Mesendoderm (in vitro differentiated cells): ENCODE measurements at regions not wholly inside any gene's neighbourhood (a gene's known extent, or its start where the extent isn't known, plus 50 kb on each side); places are given as distances from the start of the nearest gene placed in this dataset.
A peak's percentile ranks its signal among the peaks of the same experiment; 100 is the strongest.

Experiments
- DNase-seq: peaks from one replicate; pipeline ENCODE4 v3.0.0; 2013
- H2AK5ac ChIP-seq: 2 replicates; pipeline ENCODE4 v1.6.1; 2013; ENCODE audit warnings: low read length, inconsistent platforms
- H2BK120ac ChIP-seq: 2 replicates; pipeline ENCODE4 v1.6.1; 2013; ENCODE audit warnings: low read depth, mild to moderate bottlenecking, low read length, moderate library complexity, mixed read lengths
- H2BK15ac ChIP-seq: replicated peaks from 2 replicates; pipeline ENCODE4 v1.6.1; 2013; ENCODE audit warnings: low read depth, mild to moderate bottlenecking, moderate library complexity
- H2BK5ac ChIP-seq: 2 replicates; pipeline ENCODE4 v1.6.1; 2013; ENCODE audit warnings: low read length, inconsistent platforms
- H3K18ac ChIP-seq: 2 replicates; pipeline ENCODE4 v1.6.1; 2013; ENCODE audit warnings: mild to moderate bottlenecking, low read length, mixed read lengths
- H3K23ac ChIP-seq: one replicate; pipeline ENCODE4 v1.6.1; 2013; ENCODE audit warnings: low read length
- H3K27ac ChIP-seq: 2 replicates; pipeline ENCODE4 v1.5.1; 2013; ENCODE audit warnings: low read depth, mild to moderate bottlenecking, inconsistent platforms, low read length, moderate library complexity
- H3K27me3 ChIP-seq: 2 replicates; pipeline ENCODE4 v1.6.1; 2013; ENCODE audit warnings: low read length, control low read depth, mild to moderate bottlenecking, inconsistent platforms; ENCODE audit not compliant: insufficient read depth, poor library complexity
- H3K36me3 ChIP-seq: 2 replicates; pipeline ENCODE4 v1.6.1; 2013; ENCODE audit warnings: low read length, inconsistent platforms; ENCODE audit not compliant: control insufficient read depth, insufficient read depth
- H3K4ac ChIP-seq: one replicate; pipeline ENCODE4 v1.6.1; 2013; ENCODE audit warnings: low read depth, mild to moderate bottlenecking, low read length, moderate library complexity
- H3K4me1 ChIP-seq: 2 replicates; pipeline ENCODE4 v1.6.1; 2013; ENCODE audit warnings: low read depth, low read length, inconsistent platforms; ENCODE audit not compliant: control insufficient read depth
- H3K4me2 ChIP-seq: 2 replicates; pipeline ENCODE4 v1.6.1; 2013; ENCODE audit warnings: low read length
- H3K4me3 ChIP-seq: 2 replicates; pipeline ENCODE4 v1.5.1; 2013; ENCODE audit warnings: mild to moderate bottlenecking, low read length
- H3K56ac ChIP-seq: one replicate; pipeline ENCODE4 v1.6.1; 2013; ENCODE audit warnings: low read length
- H3K79me1 ChIP-seq: 2 replicates; pipeline ENCODE4 v1.6.1; 2013; ENCODE audit warnings: low read length, inconsistent platforms
- H3K79me2 ChIP-seq: 2 replicates; pipeline ENCODE4 v1.6.1; 2013; ENCODE audit warnings: mild to moderate bottlenecking, low read length; ENCODE audit not compliant: control insufficient read depth, insufficient read depth
- H3K9ac ChIP-seq: 2 replicates; pipeline ENCODE4 v1.6.1; 2013; ENCODE audit warnings: low read length, inconsistent platforms
- H4K5ac ChIP-seq: one replicate; pipeline ENCODE4 v1.6.1; 2013; ENCODE audit warnings: low read length
- H4K8ac ChIP-seq: one replicate; pipeline ENCODE4 v1.6.1; 2013; ENCODE audit warnings: low read depth, mild to moderate bottlenecking, control low read depth, low read length, moderate library complexity
- WGBS: extraction: QIAGEN DNeasy Blood & Tissue Kit; methylation state at CpG from one replicate; pipeline ENCODE4 v1.1.7; 2013; ENCODE audit warnings: low lambda C conversion rate, missing lambda C conversion rate; ENCODE audit not compliant: insufficient coverage; ENCODE audit errors: extremely low coverage; 5-methylcytosine and 5-hydroxymethylcytosine counted together

- Histone ChIP-seq H3K4ac (no peak overlapping the region), H3K79me2 (no peaks in the 10 kb centered on the region), H2BK120ac (no peak overlapping the region), H3K27me3 (no peaks in the 10 kb centered on the region), H3K18ac (peak overlapping the region; percentile 70), H2BK5ac (no peak overlapping the region), H2BK15ac (no peak overlapping the region), H3K23ac (no peak overlapping the region), H3K36me3 (no peaks in the 10 kb centered on the region), H3K4me2 (no peak overlapping the region), H3K27ac (no peak overlapping the region), H3K79me1 (no peaks in the 10 kb centered on the region), H3K9ac (no peak overlapping the region), H4K5ac (no peak overlapping the region), H4K8ac (no peak overlapping the region), H2AK5ac (peak overlapping the region; percentile 67), H3K4me3 (no peak overlapping the region), H3K56ac (peak overlapping the region; percentile 64), H3K4me1 (peaks cover 8% of the 10 kb centered on the region)
- WGBS: no CpG with 5 or more reads among the region's 6 CpGs
- DNase-seq: no peak
These were observed 454.1 kb downstream of the ARHGEF28 start for GRCh38 chr5:74079971-74080556.

GRCh38 chr5:74075501-74076484 lies 449.8 kb downstream of the ARHGEF28 start:
- no peak overlapping the region for H3K56ac ChIP-seq
- H3K23ac ChIP-seq: no peak overlapping the region
- H2BK5ac ChIP-seq: peak overlapping the region; percentile 7
- no peak overlapping the region for H3K9ac ChIP-seq
- H3K4me3 ChIP-seq: no peak overlapping the region
- no peak overlapping the region for H3K27ac ChIP-seq
- no peak overlapping the region for H3K4me2 ChIP-seq
- H3K18ac ChIP-seq: peak overlapping the region; percentile 39
- peak overlapping the region; percentile 68 for H2BK120ac ChIP-seq
- H4K5ac ChIP-seq: no peak overlapping the region
- no peaks in the 10 kb centered on the region for H3K27me3 ChIP-seq
- no peak overlapping the region for H3K4ac ChIP-seq
- H3K79me2 ChIP-seq: no peaks in the 10 kb centered on the region
- peaks cover 16% of the 10 kb centered on the region for H3K4me1 ChIP-seq
- H4K8ac ChIP-seq: no peak overlapping the region
- no CpG with 5 or more reads among the region's 7 CpGs for WGBS
- peak; percentile 66 for DNase-seq
- peak overlapping the region; percentile 25 for H2AK5ac ChIP-seq
- H3K79me1 ChIP-seq: no peaks in the 10 kb centered on the region
- H3K36me3 ChIP-seq: no peaks in the 10 kb centered on the region
- H2BK15ac ChIP-seq: peak overlapping the region; percentile 57

GRCh38 chr5:74074111-74074510 lies 448.1 kb downstream of the ARHGEF28 start:
- Histone ChIP-seq H3K79me2 (no peaks in the 10 kb centered on the region), H3K27me3 (no peaks in the 10 kb centered on the region), H4K5ac (no peak overlapping the region), H3K4me3 (no peak overlapping the region), H2AK5ac (no peak overlapping the region), H3K56ac (peak overlapping the region; percentile 66), H3K9ac (no peak overlapping the region), H4K8ac (no peak overlapping the region), H3K36me3 (no peaks in the 10 kb centered on the region), H3K27ac (no peak overlapping the region), H3K79me1 (no peaks in the 10 kb centered on the region), H3K23ac (peak overlapping the region; percentile 91), H2BK5ac (no peak overlapping the region), H3K4ac (no peak overlapping the region), H3K4me2 (no peak overlapping the region), H2BK120ac (no peak overlapping the region), H3K18ac (peak overlapping the region; percentile 21), H2BK15ac (no peak overlapping the region), H3K4me1 (peaks cover 16% of the 10 kb centered on the region)
- WGBS: no CpG with 5 or more reads among the region's 7 CpGs
- DNase-seq: peak; percentile 74

GRCh38 chr5:74073257-74073656 lies 447.3 kb downstream of the ARHGEF28 start:
- DNase-seq: peak; percentile 47
- no peak overlapping the region for H3K4me2 ChIP-seq
- peak overlapping the region; percentile 37 for H3K4ac ChIP-seq
- H4K8ac ChIP-seq: no peak overlapping the region
- H3K56ac ChIP-seq: peak overlapping the region; percentile 44
- no peaks in the 10 kb centered on the region for H3K79me2 ChIP-seq
- WGBS: no CpG with 5 or more reads among the region's 2 CpGs
- peak overlapping the region; percentile 18 for H2BK5ac ChIP-seq
- no peak overlapping the region for H2BK15ac ChIP-seq
- no peaks in the 10 kb centered on the region for H3K79me1 ChIP-seq
- no peak overlapping the region for H3K27ac ChIP-seq
- peaks cover 16% of the 10 kb centered on the region for H3K4me1 ChIP-seq
- H3K9ac ChIP-seq: no peak overlapping the region
- no peak overlapping the region for H3K23ac ChIP-seq
- H2AK5ac ChIP-seq: no peak overlapping the region
- no peaks in the 10 kb centered on the region for H3K36me3 ChIP-seq
- no peak overlapping the region for H4K5ac ChIP-seq
- H2BK120ac ChIP-seq: no peak overlapping the region
- H3K4me3 ChIP-seq: no peak overlapping the region
- peak overlapping the region; percentile 51 for H3K18ac ChIP-seq
- no peaks in the 10 kb centered on the region for H3K27me3 ChIP-seq

GRCh38 chr5:74072646-74073045 lies 446.6 kb downstream of the ARHGEF28 start:
- Histone ChIP-seq H3K56ac (peak overlapping the region; percentile 31), H2BK5ac (no peak overlapping the region), H2BK15ac (peak overlapping the region; percentile 64), H2BK120ac (peak overlapping the region; percentile 52), H3K4me2 (no peak overlapping the region), H4K5ac (no peak overlapping the region), H3K27me3 (no peaks in the 10 kb centered on the region), H3K23ac (no peak overlapping the region), H2AK5ac (no peak overlapping the region), H4K8ac (no peak overlapping the region), H3K79me1 (no peaks in the 10 kb centered on the region), H3K9ac (no peak overlapping the region), H3K27ac (no peak overlapping the region), H3K36me3 (no peaks in the 10 kb centered on the region), H3K4me1 (peaks cover 16% of the 10 kb centered on the region), H3K18ac (peak overlapping the region; percentile 51), H3K79me2 (no peaks in the 10 kb centered on the region), H3K4me3 (no peak overlapping the region), H3K4ac (no peak overlapping the region)
- WGBS: no CpG with 5 or more reads among the region's 1 CpG
- DNase-seq: no peak
